ENCODE measurements at regions not wholly inside any gene's neighbourhood (a gene's known extent, or its start where the extent isn't known, plus 50 kb on each side); places are given as distances from the start of the nearest gene placed in this dataset.
A peak's percentile ranks its signal among the peaks of the same experiment; 100 is the strongest.

DNA sequence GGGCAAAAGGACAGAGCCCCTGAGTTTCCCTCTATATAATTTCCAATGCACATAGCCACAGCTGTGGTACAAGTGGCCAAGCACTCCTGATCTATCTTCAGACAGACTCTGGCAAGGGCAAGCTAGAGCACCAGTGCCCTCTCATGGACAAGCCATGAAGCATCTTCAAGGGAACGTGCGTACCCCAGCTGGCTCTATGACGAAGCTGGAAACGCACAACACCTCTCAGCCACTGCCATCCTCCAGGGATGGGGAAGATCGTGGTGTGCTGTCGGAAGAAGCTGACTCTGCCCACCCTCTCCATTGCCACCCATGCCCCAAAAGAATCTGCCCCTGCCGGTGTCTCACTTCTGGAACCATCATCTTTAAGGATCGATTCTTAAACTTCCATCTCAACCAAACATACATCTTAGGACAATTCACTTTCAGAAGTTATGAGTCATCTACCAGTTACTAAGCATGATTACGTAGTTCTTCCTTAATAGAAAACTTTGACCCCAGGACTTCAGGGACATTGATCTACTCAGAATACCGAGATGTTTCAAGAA is 482.9 kb downstream of the AGTPBP1 start (continued):
- peak; percentile 33; the same call in 1 of the 2 replicates for TF ChIP-seq PRDM1 (tag by site-specific recombination; IDR thresholded peaks at IDR 0.05)
- TF ChIP-seq SP7 (tag by site-specific recombination; IDR thresholded peaks at IDR 0.05), result 0 out of 2 replicates have a peak, but pooled peaks have one; percentile 26
- peak; percentile 72 for TF ChIP-seq ZBTB17 (tag by site-specific recombination; IDR thresholded peaks at IDR 0.05)
- no peak for TF ChIP-seq KLF16 (tag by site-specific recombination; IDR thresholded peaks at IDR 0.05)
- TF ChIP-seq, protein P1, sequence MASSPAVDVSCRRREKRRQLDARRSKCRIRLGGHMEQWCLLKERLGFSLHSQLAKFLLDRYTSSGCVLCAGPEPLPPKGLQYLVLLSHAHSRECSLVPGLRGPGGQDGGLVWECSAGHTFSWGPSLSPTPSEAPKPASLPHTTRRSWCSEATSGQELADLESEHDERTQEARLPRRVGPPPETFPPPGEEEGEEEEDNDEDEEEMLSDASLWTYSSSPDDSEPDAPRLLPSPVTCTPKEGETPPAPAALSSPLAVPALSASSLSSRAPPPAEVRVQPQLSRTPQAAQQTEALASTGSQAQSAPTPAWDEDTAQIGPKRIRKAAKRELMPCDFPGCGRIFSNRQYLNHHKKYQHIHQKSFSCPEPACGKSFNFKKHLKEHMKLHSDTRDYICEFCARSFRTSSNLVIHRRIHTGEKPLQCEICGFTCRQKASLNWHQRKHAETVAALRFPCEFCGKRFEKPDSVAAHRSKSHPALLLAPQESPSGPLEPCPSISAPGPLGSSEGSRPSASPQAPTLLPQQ (tag by site-specific recombination; IDR thresholded peaks at IDR 0.05), result peak; percentile 70
- TF ChIP-seq ZNF223 (tag by site-specific recombination; IDR thresholded peaks at IDR 0.05), result no peak
- 0 out of 2 replicates have a peak, but pooled peaks have one; percentile 35 for TF ChIP-seq ZSCAN30 (tag by site-specific recombination; IDR thresholded peaks at IDR 0.05)
- TF ChIP-seq ZNF621 (tag by site-specific recombination; IDR thresholded peaks at IDR 0.05), result no peak
- TF ChIP-seq ZNF701 (tag by site-specific recombination; IDR thresholded peaks at IDR 0.05), result no peak
- peak; percentile 72 for TF ChIP-seq PRDM10 (tag by site-specific recombination; IDR thresholded peaks at IDR 0.05)
- TF ChIP-seq, protein P2, sequence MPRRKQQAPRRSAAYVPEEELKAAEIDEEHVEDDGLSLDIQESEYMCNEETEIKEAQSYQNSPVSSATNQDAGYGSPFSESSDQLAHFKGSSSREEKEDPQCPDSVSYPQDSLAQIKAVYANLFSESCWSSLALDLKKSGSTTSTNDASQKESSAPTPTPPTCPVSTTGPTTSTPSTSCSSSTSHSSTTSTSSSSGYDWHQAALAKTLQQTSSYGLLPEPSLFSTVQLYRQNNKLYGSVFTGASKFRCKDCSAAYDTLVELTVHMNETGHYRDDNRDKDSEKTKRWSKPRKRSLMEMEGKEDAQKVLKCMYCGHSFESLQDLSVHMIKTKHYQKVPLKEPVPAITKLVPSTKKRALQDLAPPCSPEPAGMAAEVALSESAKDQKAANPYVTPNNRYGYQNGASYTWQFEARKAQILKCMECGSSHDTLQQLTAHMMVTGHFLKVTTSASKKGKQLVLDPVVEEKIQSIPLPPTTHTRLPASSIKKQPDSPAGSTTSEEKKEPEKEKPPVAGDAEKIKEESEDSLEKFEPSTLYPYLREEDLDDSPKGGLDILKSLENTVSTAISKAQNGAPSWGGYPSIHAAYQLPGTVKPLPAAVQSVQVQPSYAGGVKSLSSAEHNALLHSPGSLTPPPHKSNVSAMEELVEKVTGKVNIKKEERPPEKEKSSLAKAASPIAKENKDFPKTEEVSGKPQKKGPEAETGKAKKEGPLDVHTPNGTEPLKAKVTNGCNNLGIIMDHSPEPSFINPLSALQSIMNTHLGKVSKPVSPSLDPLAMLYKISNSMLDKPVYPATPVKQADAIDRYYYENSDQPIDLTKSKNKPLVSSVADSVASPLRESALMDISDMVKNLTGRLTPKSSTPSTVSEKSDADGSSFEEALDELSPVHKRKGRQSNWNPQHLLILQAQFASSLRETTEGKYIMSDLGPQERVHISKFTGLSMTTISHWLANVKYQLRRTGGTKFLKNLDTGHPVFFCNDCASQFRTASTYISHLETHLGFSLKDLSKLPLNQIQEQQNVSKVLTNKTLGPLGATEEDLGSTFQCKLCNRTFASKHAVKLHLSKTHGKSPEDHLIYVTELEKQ (tag by site-specific recombination; IDR thresholded peaks at IDR 0.05; ENCODE audit: borderline replicate concordance), result no peak
- TF ChIP-seq ZNF449 (tag by site-specific recombination; IDR thresholded peaks at IDR 0.05), result no peak
- TF ChIP-seq, protein P3, sequence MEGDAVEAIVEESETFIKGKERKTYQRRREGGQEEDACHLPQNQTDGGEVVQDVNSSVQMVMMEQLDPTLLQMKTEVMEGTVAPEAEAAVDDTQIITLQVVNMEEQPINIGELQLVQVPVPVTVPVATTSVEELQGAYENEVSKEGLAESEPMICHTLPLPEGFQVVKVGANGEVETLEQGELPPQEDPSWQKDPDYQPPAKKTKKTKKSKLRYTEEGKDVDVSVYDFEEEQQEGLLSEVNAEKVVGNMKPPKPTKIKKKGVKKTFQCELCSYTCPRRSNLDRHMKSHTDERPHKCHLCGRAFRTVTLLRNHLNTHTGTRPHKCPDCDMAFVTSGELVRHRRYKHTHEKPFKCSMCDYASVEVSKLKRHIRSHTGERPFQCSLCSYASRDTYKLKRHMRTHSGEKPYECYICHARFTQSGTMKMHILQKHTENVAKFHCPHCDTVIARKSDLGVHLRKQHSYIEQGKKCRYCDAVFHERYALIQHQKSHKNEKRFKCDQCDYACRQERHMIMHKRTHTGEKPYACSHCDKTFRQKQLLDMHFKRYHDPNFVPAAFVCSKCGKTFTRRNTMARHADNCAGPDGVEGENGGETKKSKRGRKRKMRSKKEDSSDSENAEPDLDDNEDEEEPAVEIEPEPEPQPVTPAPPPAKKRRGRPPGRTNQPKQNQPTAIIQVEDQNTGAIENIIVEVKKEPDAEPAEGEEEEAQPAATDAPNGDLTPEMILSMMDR (tag by site-specific recombination; IDR thresholded peaks at IDR 0.05), result peak; percentile 92
- TF ChIP-seq ZNF184 (tag by site-specific recombination; IDR thresholded peaks at IDR 0.05), result 0 out of 2 replicates have a peak, but pooled peaks have one; percentile 39
- TF ChIP-seq ZNF792 (tag by site-specific recombination; IDR thresholded peaks at IDR 0.05), result no peak
- TF ChIP-seq GFI1B (tag by site-specific recombination; IDR thresholded peaks at IDR 0.05), result no peak
- TF ChIP-seq ZNF501 (tag by site-specific recombination; IDR thresholded peaks at IDR 0.05), result peak; percentile 37; the same call in 1 of the 2 replicates
- TF ChIP-seq ZFP69B (tag by site-specific recombination; IDR thresholded peaks at IDR 0.05), result 0 out of 2 replicates have a peak, but pooled peaks have one; percentile 26
- peak; percentile 87; the same call in 1 of the 2 replicates for TF ChIP-seq ZBTB48 (tag by site-specific recombination; IDR thresholded peaks at IDR 0.05)
- 0 out of 2 replicates have a peak, but pooled peaks have one; percentile 29 for TF ChIP-seq ZNF324 (tag by site-specific recombination; IDR thresholded peaks at IDR 0.05)
- TF ChIP-seq, protein P4, sequence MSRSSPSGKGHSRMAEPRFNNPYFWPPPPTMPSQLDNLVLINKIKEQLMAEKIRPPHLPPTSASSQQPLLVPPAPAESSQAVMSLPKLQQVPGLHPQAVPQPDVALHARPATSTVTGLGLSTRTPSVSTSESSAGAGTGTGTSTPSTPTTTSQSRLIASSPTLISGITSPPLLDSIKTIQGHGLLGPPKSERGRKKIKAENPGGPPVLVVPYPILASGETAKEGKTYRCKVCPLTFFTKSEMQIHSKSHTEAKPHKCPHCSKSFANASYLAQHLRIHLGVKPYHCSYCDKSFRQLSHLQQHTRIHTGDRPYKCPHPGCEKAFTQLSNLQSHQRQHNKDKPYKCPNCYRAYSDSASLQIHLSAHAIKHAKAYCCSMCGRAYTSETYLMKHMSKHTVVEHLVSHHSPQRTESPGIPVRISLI (tag by site-specific recombination; IDR thresholded peaks at IDR 0.05), result no peak
- TF ChIP-seq ZNF138 (tag by site-specific recombination; IDR thresholded peaks at IDR 0.05; ENCODE audit: borderline replicate concordance), result no peak
- TF ChIP-seq, protein P5, sequence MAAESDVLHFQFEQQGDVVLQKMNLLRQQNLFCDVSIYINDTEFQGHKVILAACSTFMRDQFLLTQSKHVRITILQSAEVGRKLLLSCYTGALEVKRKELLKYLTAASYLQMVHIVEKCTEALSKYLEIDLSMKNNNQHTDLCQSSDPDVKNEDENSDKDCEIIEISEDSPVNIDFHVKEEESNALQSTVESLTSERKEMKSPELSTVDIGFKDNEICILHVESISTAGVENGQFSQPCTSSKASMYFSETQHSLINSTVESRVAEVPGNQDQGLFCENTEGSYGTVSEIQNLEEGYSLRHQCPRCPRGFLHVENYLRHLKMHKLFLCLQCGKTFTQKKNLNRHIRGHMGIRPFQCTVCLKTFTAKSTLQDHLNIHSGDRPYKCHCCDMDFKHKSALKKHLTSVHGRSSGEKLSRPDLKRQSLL (tag by site-specific recombination; IDR thresholded peaks at IDR 0.05), result peak; percentile 75
- no peak for TF ChIP-seq ZNF639 (tag by site-specific recombination; IDR thresholded peaks at IDR 0.05)
